Endothelial cell of umbilical vein (primary cell): ENCODE measurements at regions not wholly inside any gene's neighbourhood (a gene's known extent, or its start where the extent isn't known, plus 50 kb on each side); places are given as distances from the start of the nearest gene placed in this dataset.

Experiments used
- BruUV-seq: library from RNA; stranded (reverse); fragments of 400-500 nt; replicated peaks from 2 replicates; lab custom pipeline; 2021; lab: Mats Ljungman, UMichigan
- CTCF ChIA-PET: fragments of 300-600, 350-600 bp; sonication (Branson Sonifier 250); formaldehyde crosslinking; loops from one replicate; lab custom pipeline; 2021; ENCODE audit warnings: antibody characterized with exemption, inconsistent platforms; lab: Charles Lee
- POLR2A ChIA-PET: fragments of 300-600, 350-600 bp; sonication (Branson Sonifier 250); formaldehyde crosslinking; loops from one replicate; lab custom pipeline; 2021; ENCODE audit warnings: antibody characterized with exemption, inconsistent platforms; lab: Charles Lee
- DNase-seq: peaks from one replicate; pipeline ENCODE4 v3.0.0-alpha.2; 2011; ENCODE audit warnings: low read depth, low spot score
- FAIRE-seq: peaks from 2 replicates; lab custom pipeline; 2011; peaks lifted over from hg19 to GRCh38; lab: Jason Lieb, UNC
- H2AFZ ChIP-seq: 2 replicates; pipeline ENCODE4 v1.6.0; 2012; ENCODE audit warnings: low read depth, low read length, control low read depth, inconsistent platforms
- H3K27ac ChIP-seq: 2 replicates; pipeline ENCODE4 v1.5.1; 2011; ENCODE audit warnings: low read depth, mild to moderate bottlenecking, control low read depth, low read length, moderate library complexity; ENCODE audit not compliant: insufficient read depth
- H3K27me3 ChIP-seq, 2 experiments: 2 replicates each; pipeline versions ENCODE4 v1.6.0 to v1.6.1; 2011; ENCODE audit warnings: low read length in 2 of 2, mixed read lengths in 1 of 2; ENCODE audit not compliant: control insufficient read depth in 2 of 2, insufficient read depth in 2 of 2
- H3K36me3 ChIP-seq, 2 experiments: 2 replicates in 1 of 2; 3 replicates in 1 of 2; pipeline ENCODE4 v1.5.1; 2011; ENCODE audit warnings: low read length in 2 of 2, mild to moderate bottlenecking in 1 of 2, moderate library complexity in 1 of 2; ENCODE audit not compliant: control insufficient read depth in 2 of 2, insufficient read depth in 2 of 2; ENCODE audit errors: extremely low read depth in 1 of 2
- H3K4me1 ChIP-seq: 3 replicates; pipeline ENCODE4 v1.5.1; 2011; ENCODE audit warnings: mild to moderate bottlenecking, low read length; ENCODE audit not compliant: control insufficient read depth, insufficient read depth; ENCODE audit errors: extremely low read depth
- H3K4me2 ChIP-seq: 2 replicates; pipeline ENCODE4 v1.6.1; 2011; ENCODE audit warnings: low read length, control low read depth, mixed read lengths; ENCODE audit not compliant: insufficient read depth
- H3K4me3 ChIP-seq, 3 experiments: fragments of 200-600 bp in 1 of 3; sonication (generic), shearing (Covaris generic) in 1 of 3; replicated peaks in 1 of 3; 2 replicates each; pipeline ENCODE4 v1.5.1; 2011 to 2016; ENCODE audit warnings: control low read depth in 3 of 3, low read length in 3 of 3, mild to moderate bottlenecking in 2 of 3, inconsistent platforms in 1 of 3, low read depth in 1 of 3, moderate library complexity in 1 of 3; ENCODE audit not compliant: insufficient read depth in 1 of 3
- H3K79me2 ChIP-seq: 2 replicates; pipeline ENCODE4 v1.6.0; 2012; ENCODE audit warnings: low read length, inconsistent platforms; ENCODE audit not compliant: control insufficient read depth, insufficient read depth
- H3K9ac ChIP-seq: replicated peaks from 2 replicates; pipeline ENCODE3; 2011; ENCODE audit warnings: low read length, control low read depth; ENCODE audit not compliant: insufficient read depth; ENCODE audit errors: extremely low read depth
- H3K9me1 ChIP-seq: replicated peaks from 3 replicates; pipeline ENCODE4 v1.6.0; 2011; ENCODE audit warnings: mild to moderate bottlenecking, low read length; ENCODE audit not compliant: control insufficient read depth, insufficient read depth; ENCODE audit errors: extremely low read depth
- H3K9me3 ChIP-seq: replicated peaks from 2 replicates; pipeline ENCODE4 v1.5.1; 2012; ENCODE audit warnings: low read length, inconsistent platforms; ENCODE audit not compliant: control insufficient read depth, insufficient read depth
- H4K20me1 ChIP-seq: replicated peaks from 2 replicates; pipeline ENCODE3; 2011; ENCODE audit warnings: mild to moderate bottlenecking, low read length; ENCODE audit not compliant: control insufficient read depth, insufficient read depth; ENCODE audit errors: extremely low read depth
- EZH2 ChIP-seq: IDR thresholded peaks from 2 replicates; pipeline ENCODE4 v1.6.1; 2012; ENCODE audit warnings: borderline replicate concordance, low read depth, mild to moderate bottlenecking, moderate library complexity, low read length, inconsistent platforms; ENCODE audit not compliant: severe bottlenecking
- FOS ChIP-seq: IDR thresholded peaks from 2 replicates; pipeline ENCODE4 v1.6.1; 2011; ENCODE audit warnings: mild to moderate bottlenecking, low read length, moderate library complexity, borderline replicate concordance; ENCODE audit not compliant: insufficient read depth
- GATA2 ChIP-seq: IDR thresholded peaks from 2 replicates; pipeline ENCODE4 v1.7.0; 2011; ENCODE audit warnings: low read depth, mild to moderate bottlenecking, moderate library complexity, mixed read lengths, low read length; ENCODE audit not compliant: insufficient read length, insufficient read depth
- JUN ChIP-seq: IDR thresholded peaks from 2 replicates; pipeline ENCODE4 v1.6.1; 2011; ENCODE audit warnings: borderline replicate concordance, low read depth; ENCODE audit not compliant: insufficient read length, insufficient read depth
- MYC ChIP-seq: IDR thresholded peaks from one replicate; pipeline ENCODE4 v1.6.1; 2011; ENCODE audit warnings: mild to moderate bottlenecking, low read depth, low read length
- POLR2A ChIP-seq: IDR thresholded peaks from 2 replicates; pipeline ENCODE4 v1.6.1; 2012; ENCODE audit warnings: low read depth, mild to moderate bottlenecking, control low read depth, low read length
- POLR2AphosphoS5 ChIP-seq: IDR thresholded peaks from 2 replicates; pipeline ENCODE4 v1.6.1; 2012; ENCODE audit warnings: low read depth, mild to moderate bottlenecking, control low read depth, low read length, moderate library complexity; ENCODE audit not compliant: insufficient read depth
- dilution Hi-C: fragments of 300-500 bp; cut with MboI; formaldehyde crosslinking; loops from one replicate; pipeline ENCODE4 v1.15.0; 2019; ENCODE audit warnings: low sequenced_read_pairs; ENCODE audit not compliant: extremely low pct_ligation_motif_present
- intact Hi-C: fragments of 100-400 bp; cut with micrococcal nuclease; formaldehyde crosslinking; loops from one replicate; pipeline ENCODE4 v1.10.0; 2022
- TF ChIP-seq, protein P1 (sequence below), 2 donors: IDR thresholded peaks; 1 replicate in 1 of 2; 2 replicates in 1 of 2; pipeline ENCODE4 v1.5.1; 2011; ENCODE audit warnings: low read length in 2 of 2, mild to moderate bottlenecking in 2 of 2, moderate library complexity in 2 of 2, control low read depth in 1 of 2, inconsistent platforms in 1 of 2, low read depth in 1 of 2; ENCODE audit not compliant: insufficient read depth in 1 of 2; ENCODE audit errors: extremely low read depth in 1 of 2
- TF ChIP-seq, protein P2 (sequence below): IDR thresholded peaks from 2 replicates; pipeline ENCODE4 v1.6.1; 2011; ENCODE audit not compliant: insufficient read depth, insufficient read length

DNA sequence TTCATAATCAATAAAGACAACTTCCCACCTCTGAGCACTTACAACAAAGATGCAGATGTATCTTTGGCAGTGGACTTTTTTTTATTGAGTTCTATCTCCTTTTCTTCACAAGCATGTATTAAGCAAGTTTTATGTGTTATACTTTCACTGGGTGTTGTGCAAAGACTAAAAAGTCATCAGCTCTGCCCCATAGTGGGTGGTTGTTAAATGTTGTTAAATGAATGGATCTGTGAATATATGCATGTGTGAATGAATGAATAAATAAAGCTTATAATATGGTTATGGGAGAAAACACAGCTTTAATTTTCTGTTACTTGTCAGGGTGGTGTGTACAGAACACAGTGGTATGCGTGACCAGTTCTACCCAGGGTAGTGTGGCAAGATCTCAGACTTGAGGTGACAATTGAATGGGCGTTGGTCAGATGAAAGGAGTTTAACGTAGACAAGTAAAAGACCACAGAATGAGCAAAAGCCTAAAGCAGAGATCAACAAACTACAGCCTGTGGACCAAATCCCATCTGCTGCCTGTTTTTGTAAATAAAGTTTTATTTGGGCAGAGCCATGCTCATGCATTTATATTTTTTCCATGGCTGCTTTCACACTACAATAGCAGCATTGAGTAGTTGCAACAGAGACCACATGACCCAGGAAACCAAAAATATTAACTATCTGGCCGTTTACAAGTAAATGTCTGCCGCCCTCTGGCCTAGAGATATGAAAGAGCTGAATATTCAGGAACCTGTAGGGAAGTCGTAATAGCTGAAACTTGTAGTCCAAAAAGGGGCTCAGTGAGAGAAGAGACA, 207.4 kb upstream of the EEA1 start:
- ChIA-PET POLR2A (no interaction called here), CTCF (interaction anchor here (0.9 to 2.1 kb wide), 4 partner anchors 8 to 149 kb away, joined by 3 to 6 read pairs (median 4); no protein-coding TSS in a partner anchor)
- no TSS peak for BruUV-seq
- Histone ChIP-seq H3K9me3 (no peaks in the 10 kb centered on the region), H3K9ac (no peak overlapping the region), H3K4me2 (no peak overlapping the region), H3K4me3 (no peak overlapping the region), H3K27me3 (no peaks in the 10 kb centered on the region), H4K20me1 (no peaks in the 10 kb centered on the region), H3K27ac (no peak overlapping the region), H3K36me3 (no peaks in the 10 kb centered on the region), H2AFZ (no peak overlapping the region), H3K9me1 (no peaks in the 10 kb centered on the region), H3K4me1 (peaks cover 17% of the 10 kb centered on the region), H3K79me2 (no peaks in the 10 kb centered on the region)
- dilution Hi-C loops (no loop called here), intact Hi-C loops (no loop called here)
- DNase-seq (no peak), FAIRE-seq (no peak)
- TF ChIP-seq, protein P1, sequence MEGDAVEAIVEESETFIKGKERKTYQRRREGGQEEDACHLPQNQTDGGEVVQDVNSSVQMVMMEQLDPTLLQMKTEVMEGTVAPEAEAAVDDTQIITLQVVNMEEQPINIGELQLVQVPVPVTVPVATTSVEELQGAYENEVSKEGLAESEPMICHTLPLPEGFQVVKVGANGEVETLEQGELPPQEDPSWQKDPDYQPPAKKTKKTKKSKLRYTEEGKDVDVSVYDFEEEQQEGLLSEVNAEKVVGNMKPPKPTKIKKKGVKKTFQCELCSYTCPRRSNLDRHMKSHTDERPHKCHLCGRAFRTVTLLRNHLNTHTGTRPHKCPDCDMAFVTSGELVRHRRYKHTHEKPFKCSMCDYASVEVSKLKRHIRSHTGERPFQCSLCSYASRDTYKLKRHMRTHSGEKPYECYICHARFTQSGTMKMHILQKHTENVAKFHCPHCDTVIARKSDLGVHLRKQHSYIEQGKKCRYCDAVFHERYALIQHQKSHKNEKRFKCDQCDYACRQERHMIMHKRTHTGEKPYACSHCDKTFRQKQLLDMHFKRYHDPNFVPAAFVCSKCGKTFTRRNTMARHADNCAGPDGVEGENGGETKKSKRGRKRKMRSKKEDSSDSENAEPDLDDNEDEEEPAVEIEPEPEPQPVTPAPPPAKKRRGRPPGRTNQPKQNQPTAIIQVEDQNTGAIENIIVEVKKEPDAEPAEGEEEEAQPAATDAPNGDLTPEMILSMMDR (IDR thresholded peaks at IDR 0.05; ENCODE audit: extremely low read depth in 1 of 2, insufficient read depth in 1 of 2, low read depth in 1 of 2, low read length in 2 of 2), result no peak
- no peak for TF ChIP-seq GATA2
- no peak for TF ChIP-seq FOS
- TF ChIP-seq, protein P2, sequence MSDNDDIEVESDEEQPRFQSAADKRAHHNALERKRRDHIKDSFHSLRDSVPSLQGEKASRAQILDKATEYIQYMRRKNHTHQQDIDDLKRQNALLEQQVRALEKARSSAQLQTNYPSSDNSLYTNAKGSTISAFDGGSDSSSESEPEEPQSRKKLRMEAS, result no peak
- no peak for TF ChIP-seq EZH2
- TF ChIP-seq POLR2AphosphoS5, result no peak
- TF ChIP-seq MYC, result no peak
- TF ChIP-seq JUN, result no peak
- no peak for TF ChIP-seq POLR2A
